HUDEP-2 (cell line): ENCODE measurements at regions not wholly inside any gene's neighbourhood (a gene's known extent, or its start where the extent isn't known, plus 50 kb on each side); places are given as distances from the start of the nearest gene placed in this dataset.
A peak's percentile ranks its signal among the peaks of the same experiment; 100 is the strongest.

Experiments
- DNase-seq, 76 experiments: peaks; one replicate each; lab custom pipeline; 2025; ENCODE audit not compliant: unreplicated experiment in 76 of 76; lab: John Stamatoyannopoulos, UW

GRCh38 chr10:4775808-4776207, 50.2 kb upstream of the AKR1E2 start:
- no peak for DNase-seq

DNA sequence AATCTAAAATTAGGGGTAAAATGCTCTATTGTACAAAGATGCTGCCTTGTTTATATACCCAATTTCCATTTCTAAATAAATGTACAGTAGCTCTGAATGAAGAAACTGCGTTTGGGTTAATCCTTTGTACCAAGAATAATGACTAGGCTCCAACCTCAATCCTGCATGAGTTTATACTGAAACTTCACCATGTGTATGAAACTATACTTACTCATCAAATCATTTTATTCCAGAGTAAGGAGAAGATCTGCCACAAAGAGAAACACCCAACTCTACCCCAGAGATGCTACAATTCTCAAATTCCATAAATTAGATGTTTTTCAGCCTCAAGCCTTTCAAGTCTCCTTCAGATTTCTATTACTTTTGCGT, 53.8 kb upstream of the AKR1E2 start:
- no peak for DNase-seq

GRCh38 chr10:4771554-4772201, 54.3 kb upstream of the AKR1E2 start:
- no peak for DNase-seq

GRCh38 chr10:4770801-4771553, 55.0 kb upstream of the AKR1E2 start:
- DNase-seq, result no peak

DNA sequence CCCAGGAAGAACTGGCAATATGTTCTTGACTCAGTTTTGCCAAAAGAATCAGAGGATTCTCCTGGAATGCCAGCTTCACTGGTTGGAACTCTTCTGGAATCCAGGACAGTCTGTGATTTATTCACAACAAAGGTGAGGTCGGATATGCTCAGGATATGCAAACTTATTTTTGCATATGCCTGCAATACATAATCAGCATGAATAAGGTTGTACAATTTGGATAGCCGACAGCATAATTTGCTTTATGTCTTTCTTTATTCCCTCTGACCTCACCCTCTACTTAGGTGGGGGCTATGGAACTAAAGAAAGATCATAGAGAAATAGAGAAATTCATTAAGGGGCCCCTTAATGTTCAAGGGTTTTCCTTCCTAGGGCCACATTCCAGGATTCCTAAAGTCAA, 57.6 kb upstream of the AKR1E2 start:
- DNase-seq, result no peak

DNA sequence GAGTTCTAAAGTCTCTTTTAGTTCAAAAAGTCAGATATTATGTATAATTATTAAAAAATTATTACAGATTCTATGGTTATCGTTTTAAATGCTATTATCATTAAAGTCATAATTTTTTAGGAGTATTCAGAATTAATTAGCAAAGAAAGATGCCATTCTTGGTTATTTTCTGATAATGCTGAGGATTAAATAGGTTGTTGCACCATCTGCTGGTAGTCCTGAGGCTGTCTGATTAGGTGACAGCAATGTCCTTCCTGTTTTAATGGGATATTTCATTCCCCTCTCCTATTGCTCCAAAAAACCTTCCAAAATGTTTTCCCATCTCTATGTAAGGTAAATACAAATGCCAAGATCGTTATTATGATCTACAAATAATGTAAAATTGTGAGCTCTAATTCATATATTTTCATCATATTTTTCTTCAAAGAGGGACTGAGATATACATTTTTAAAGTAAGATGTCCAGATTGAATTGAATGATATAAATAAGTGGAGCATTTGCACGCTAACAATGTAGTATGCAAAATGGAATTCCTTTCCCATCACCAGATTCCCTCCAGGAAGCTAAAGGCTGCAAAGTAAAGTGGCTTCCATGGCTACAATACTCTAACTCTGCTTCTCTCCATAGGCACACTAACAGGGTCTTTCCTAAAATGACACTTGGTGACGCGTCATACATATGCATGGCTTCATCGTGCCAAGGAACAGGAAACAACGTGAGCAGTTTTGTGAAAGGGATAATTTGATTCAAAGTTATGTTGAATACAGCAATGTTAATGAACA, 58.8 kb upstream of the AKR1E2 start:
- DNase-seq, result peak in 2 of 76 experiments; percentile 2 to 3

- no peak for DNase-seq
Observed at GRCh38 chr10:4766454-4766853, 59.6 kb upstream of the AKR1E2 start.

- no peak for DNase-seq
Observed at GRCh38 chr10:4765428-4765827, 60.6 kb upstream of the AKR1E2 start.

DNA sequence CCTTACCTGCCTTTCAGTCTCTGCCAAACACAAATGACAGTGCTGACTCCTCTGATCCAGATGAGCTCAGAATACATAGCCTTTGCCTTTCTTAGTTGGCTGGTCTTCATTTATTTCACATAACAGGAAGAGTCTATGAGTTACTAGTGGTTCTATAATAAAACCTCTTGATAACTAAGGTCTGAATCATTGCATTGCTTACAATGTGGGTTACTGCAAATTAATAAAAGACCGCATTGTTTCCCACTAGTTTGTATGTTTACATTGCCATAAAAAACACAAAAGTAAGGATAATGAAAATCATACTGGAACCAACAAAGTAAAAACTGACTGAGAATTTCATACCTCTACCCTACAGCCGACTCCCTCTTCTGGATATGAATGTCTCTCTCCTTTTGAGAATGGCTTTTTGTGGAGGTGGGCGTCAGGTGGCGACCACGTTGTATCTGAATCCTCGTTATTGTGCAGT, 62.0 kb upstream of the AKR1E2 start:
- DNase-seq, result no peak

DNA sequence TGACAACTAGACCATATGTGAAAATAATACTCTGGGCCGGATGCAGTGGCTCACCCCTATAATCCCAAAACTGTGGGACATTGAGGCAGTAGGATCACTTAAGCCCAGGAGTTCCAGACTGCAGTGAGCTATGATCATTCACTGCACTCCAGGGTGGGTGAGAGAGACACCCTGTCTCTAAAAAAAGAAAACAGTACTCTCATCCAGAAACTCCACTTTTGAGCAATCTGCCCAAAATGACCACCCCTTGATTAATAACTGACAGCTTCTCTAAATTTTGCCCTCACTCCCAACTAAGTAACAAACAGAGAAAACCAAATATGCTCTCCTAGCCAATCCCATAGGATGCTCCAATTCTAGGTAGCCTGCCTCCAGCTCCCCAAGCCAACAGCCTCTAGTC, 62.5 kb upstream of the AKR1E2 start:
- DNase-seq, result no peak

DNA sequence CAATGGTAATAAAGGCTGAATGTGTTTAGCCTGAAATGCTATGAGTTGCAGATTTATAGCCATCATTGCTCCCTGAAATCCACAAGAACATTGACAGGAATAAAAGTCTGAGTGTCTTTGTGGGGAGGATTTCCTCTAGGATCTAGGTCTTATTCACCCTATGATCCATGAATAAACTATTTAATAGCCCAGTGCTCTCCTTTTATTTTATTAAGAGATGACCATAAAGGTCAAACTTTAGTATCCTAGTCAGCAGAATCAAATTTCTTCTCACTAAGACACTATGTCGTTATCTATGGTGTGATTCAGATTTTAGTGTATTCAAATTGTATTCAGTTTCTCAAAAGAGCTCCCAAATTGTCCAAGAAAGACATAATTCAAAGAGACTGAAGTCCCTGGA, 67.8 kb upstream of the AKR1E2 start:
- no peak for DNase-seq

DNA sequence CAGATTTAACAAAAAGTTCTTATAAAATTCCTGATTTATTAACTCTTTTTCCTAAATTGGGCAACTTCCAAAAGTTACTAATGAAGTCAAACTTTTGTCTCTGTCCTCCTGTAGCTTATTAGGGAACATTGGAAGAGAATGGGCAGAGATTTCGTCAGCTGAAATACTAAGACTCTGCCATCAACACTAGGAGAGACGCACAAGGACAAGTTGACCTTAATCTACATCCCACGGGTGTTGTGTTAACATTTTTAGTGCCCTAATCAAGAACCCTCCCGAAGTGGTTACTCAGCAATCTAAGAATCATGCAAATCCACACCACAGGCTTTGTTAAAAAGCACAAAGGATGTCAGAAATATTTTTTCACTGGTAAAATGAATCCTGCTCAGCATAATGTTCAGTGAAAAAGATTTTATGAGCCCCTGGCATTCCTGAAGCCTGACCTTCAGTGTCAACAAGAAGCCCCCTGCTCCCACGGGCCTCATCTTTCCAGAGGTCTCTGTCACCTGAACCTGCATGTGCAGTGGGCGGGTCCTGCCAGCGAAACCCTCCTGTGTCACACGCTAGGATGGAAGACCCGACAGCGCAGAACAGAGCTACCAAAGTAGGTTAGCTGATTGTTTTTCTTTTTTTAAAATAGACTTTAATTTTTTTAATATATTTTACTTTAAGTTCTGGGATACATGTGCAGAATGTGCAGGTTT, 70.6 kb upstream of the AKR1E2 start:
- no peak for DNase-seq

- no peak for DNase-seq
Observed at GRCh38 chr10:4754143-4754542, 71.9 kb upstream of the AKR1E2 start.

GRCh38 chr10:4751211-4751610, 74.8 kb upstream of the AKR1E2 start:
- DNase-seq, result no peak

DNA sequence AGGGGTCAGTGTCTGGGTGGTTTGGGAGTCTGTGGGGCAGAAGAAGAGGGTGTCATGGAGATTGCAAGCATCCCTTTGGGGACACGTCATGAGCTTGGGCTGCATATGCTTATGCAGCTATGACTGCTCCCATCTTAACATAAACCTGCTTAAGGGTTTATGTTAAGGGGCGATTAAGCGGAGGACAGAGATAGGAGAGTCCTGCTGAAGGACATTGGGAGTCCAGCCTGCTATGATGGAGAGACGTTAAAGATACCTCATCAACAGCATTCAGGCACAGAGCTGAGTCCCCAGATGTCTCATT, 76.8 kb upstream of the AKR1E2 start:
- no peak for DNase-seq

DNA sequence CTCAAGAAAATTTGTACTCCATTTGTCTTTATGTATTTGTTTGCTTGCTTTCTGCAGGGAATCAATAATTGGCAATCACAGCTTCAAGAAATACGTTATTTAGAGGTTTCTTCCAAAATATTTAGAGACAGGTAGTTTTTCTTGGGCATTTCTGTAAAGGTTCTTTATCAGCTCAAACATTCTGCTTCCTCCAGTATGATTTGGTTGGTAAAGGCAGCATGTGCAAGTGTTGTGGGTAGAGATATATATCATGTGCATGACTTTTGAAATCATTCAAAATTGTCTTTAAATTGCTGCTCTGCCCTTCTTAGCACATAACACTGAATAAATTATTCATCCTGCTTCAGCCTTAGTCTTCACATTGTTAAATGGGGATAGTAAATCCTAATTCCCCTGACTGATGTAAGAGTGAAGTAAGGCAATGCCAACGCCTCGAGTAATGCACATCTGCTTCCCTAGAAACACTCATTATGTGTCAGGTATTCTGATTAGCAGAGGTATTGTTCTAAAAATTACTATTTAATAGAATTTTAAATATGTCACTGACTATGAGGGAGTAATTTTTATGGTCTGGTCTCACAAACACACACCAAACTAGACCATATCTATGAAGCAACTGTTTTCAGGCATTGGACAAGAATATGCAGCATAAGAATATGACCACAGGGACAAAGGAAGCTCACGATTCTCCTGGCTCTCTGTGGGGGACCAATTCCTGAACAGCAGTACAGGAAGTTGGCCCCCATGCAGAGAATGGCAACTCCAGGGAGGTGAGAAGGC, 77.3 kb upstream of the AKR1E2 start:
- no peak for DNase-seq

- DNase-seq, result no peak
Observed at GRCh38 chr10:4742217-4742616, 83.8 kb upstream of the AKR1E2 start.

GRCh38 chr10:4740471-4740870, 85.5 kb upstream of the AKR1E2 start:
- DNase-seq, result no peak

DNA sequence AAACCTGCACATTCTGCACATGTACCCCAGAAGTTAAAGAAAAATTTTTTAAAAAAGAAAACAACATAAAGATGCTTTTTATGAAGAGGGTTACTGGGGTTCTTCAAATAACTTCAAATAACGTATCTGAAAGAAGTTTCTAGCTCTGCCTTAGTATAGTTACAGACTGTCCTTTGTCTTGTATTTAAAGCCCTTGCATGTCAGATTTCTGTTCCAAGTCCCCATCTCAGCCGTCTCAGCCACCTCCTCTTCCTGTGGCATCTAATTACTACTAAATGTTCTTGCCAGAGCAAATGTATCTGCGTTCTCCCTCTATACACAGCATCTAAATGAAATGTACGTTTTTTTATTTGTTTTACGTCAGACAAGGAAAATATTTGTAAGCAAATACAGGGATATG, 89.4 kb upstream of the AKR1E2 start:
- no peak for DNase-seq

DNA sequence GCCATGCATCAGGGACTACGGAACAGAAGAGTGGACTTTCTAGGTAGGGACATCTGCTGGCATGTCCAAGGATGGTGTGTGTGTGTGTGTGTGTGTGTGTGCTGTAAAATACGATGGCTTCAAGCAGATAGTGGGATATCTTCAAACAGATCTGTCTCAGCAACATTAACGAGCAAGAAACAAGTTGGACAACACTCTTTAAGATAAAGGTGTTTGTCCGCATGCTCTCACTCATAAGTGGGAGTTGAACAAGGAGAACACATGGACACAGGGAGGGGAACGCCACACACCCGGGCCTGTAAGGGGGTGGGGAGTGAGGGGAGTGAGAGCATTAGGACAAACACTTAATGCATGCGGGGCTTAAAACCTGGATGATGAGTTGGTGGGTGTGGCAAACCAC, 89.8 kb upstream of the AKR1E2 start:
- DNase-seq, result no peak

DNA sequence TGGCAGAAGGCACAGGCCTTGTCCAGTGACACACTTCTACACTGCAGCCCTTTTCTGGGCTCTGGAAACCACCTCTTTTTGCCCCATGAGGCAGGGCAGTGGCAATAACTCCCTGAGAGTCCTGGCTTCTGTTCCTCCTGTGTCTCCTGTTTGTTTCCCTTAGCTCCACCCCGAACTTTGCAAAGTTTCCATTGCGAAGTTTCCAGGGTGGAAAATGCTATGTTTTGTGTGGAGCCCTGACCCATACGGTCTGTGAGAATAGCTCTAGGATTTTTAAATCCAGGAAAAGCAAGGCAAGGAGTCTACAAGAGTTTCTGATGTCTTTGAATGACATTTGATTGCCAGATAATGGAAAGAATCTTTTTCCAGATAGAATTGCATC, 92.2 kb upstream of the AKR1E2 start:
- DNase-seq, result no peak
